ENCODE measurements at regions not wholly inside any gene's neighbourhood (a gene's known extent, or its start where the extent isn't known, plus 50 kb on each side); places are given as distances from the start of the nearest gene placed in this dataset.

DNA sequence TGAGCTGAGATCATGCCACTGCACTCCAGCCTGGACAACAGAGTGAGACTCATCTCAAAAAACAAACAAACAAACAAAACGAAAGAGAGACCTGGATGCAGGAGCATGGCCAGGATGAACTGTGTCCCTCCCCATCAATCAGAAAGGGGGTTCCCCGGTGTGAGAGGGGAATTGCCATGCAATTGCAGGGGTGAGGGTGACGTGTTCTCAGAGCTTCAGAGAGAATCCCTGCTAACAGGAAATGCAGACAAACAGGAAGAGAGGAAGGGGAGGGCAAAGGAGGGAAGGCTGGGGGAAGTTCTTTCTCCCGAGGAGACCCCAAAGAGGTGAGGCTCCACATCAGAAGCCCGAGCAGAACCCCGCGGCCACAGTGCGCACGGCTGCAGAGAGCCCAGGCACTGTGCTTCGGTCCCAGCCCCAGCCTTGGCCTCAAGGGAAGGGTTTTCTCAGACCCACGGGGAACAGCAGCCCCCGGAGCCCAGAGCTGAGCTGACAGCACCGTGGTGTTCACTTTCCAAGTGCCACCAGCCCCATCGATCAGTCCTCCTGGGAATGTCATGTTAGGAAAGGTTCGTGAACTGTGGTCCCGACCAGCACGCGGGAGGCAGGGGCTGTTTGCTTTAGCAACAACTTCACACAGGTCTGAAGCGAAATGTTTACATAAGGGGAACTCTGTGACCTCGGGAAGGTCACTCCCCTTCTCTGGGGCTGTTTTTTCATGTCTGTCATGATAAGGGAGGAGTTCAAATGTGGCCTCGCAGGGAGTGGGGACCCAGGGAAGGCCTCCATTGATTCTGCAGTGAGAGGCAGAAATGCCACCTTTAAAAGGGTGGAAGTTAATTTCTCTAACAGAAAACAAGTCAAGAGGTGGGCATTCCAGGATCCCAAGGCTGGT is 108.0 kb upstream of the ANO1 start:
- Mint-ChIP-seq H3K4me3 (no peak overlapping the region), H3K27ac (no peak overlapping the region)

GRCh38 chr11:69970785-69971535 is 107.2 kb upstream of the ANO1 start:
- Mint-ChIP-seq H3K4me3 (no peak overlapping the region), H3K27ac (no peak overlapping the region), H3K9me3 (no peaks in the 10 kb centered on the region), H3K36me3 (no peaks in the 10 kb centered on the region), H3K4me1 (peaks cover 12% of the 10 kb centered on the region), H3K27me3 (peaks cover 47% of the 10 kb centered on the region)
- no peak for ATAC-seq

More for the DNA sequence above, 108.0 kb upstream of the ANO1 start:
- no peak for ATAC-seq
- Mint-ChIP-seq H3K27me3 (peaks cover 47% of the 10 kb centered on the region), H3K9me3 (no peaks in the 10 kb centered on the region), H3K4me1 (peaks cover 12% of the 10 kb centered on the region), H3K36me3 (no peaks in the 10 kb centered on the region)

GRCh38 chr11:69971741-69972140 is 106.4 kb upstream of the ANO1 start:
- Mint-ChIP-seq H3K4me1 (peaks cover 12% of the 10 kb centered on the region), H3K36me3 (no peaks in the 10 kb centered on the region), H3K27ac (no peak overlapping the region), H3K27me3 (peaks cover 47% of the 10 kb centered on the region), H3K4me3 (no peak overlapping the region), H3K9me3 (no peaks in the 10 kb centered on the region)
- ATAC-seq: no peak

GRCh38 chr11:69972351-69972802 is 105.7 kb upstream of the ANO1 start:
- H3K27ac Mint-ChIP-seq: peak overlapping the region; percentile 69
- peaks cover 12% of the 10 kb centered on the region for H3K4me1 Mint-ChIP-seq
- peak; percentile 53 for ATAC-seq
- H3K27me3 Mint-ChIP-seq: peaks cover 47% of the 10 kb centered on the region
- H3K9me3 Mint-ChIP-seq: no peaks in the 10 kb centered on the region
- no peaks in the 10 kb centered on the region for H3K36me3 Mint-ChIP-seq
- H3K4me3 Mint-ChIP-seq: peak overlapping the region; percentile 20

GRCh38 chr11:69974528-69974927 is 103.6 kb upstream of the ANO1 start:
- Mint-ChIP-seq H3K27ac (no peak overlapping the region), H3K27me3 (peaks cover 54% of the 10 kb centered on the region), H3K4me3 (no peak overlapping the region), H3K4me1 (peaks cover 12% of the 10 kb centered on the region), H3K9me3 (no peaks in the 10 kb centered on the region), H3K36me3 (no peaks in the 10 kb centered on the region)
- no peak for ATAC-seq

- Mint-ChIP-seq H3K27me3 (peaks cover 54% of the 10 kb centered on the region), H3K9me3 (no peaks in the 10 kb centered on the region), H3K27ac (no peak overlapping the region), H3K4me1 (peaks cover 12% of the 10 kb centered on the region), H3K4me3 (no peak overlapping the region), H3K36me3 (no peaks in the 10 kb centered on the region)
- ATAC-seq: no peak
These were observed 102.3 kb upstream of the ANO1 start for GRCh38 chr11:69975822-69976221.

DNA sequence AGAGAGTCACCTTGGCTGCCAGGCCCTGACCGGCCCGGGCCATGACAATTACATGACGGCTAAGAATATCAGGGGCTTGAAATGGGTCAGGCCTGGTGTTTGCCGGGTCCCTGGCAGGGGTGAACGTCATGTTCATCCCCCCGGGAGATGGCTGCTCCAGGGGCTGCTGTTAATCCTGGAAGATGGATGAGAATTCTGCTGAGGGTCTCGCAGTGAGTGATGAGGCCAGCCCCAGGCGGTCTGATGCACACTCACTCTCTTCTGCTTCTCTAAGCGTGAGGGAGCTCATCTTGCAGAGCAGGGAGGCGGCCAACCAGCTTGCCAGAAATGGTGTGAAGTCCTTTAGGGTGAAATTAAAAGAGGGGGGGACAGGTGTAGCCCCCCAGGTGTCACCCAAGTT is 101.3 kb upstream of the ANO1 start:
- H3K27me3 Mint-ChIP-seq: peaks cover 50% of the 10 kb centered on the region
- ATAC-seq: no peak
- no peaks in the 10 kb centered on the region for H3K9me3 Mint-ChIP-seq
- no peaks in the 10 kb centered on the region for H3K36me3 Mint-ChIP-seq
- peaks cover 12% of the 10 kb centered on the region for H3K4me1 Mint-ChIP-seq
- H3K4me3 Mint-ChIP-seq: no peak overlapping the region
- no peak overlapping the region for H3K27ac Mint-ChIP-seq

GRCh38 chr11:69977951-69978350 is 100.2 kb upstream of the ANO1 start:
- Mint-ChIP-seq H3K27me3 (peaks cover 58% of the 10 kb centered on the region), H3K4me3 (no peak overlapping the region), H3K36me3 (no peaks in the 10 kb centered on the region), H3K27ac (no peak overlapping the region), H3K4me1 (peaks cover 3% of the 10 kb centered on the region), H3K9me3 (no peaks in the 10 kb centered on the region)
- no peak for ATAC-seq

GRCh38 chr11:69978841-69979614 is 99.1 kb upstream of the ANO1 start:
- Mint-ChIP-seq H3K4me3 (no peak overlapping the region), H3K9me3 (no peaks in the 10 kb centered on the region), H3K27ac (no peak overlapping the region), H3K36me3 (no peaks in the 10 kb centered on the region), H3K4me1 (no peaks in the 10 kb centered on the region), H3K27me3 (peaks cover 60% of the 10 kb centered on the region)
- ATAC-seq: no peak

- no peak for ATAC-seq
- Mint-ChIP-seq H3K27ac (no peak overlapping the region), H3K4me1 (no peaks in the 10 kb centered on the region), H3K9me3 (no peaks in the 10 kb centered on the region), H3K36me3 (no peaks in the 10 kb centered on the region), H3K27me3 (peaks cover 61% of the 10 kb centered on the region), H3K4me3 (no peak overlapping the region)
These were observed 98.5 kb upstream of the ANO1 start for GRCh38 chr11:69979632-69980031.

GRCh38 chr11:69981119-69981784 is 96.9 kb upstream of the ANO1 start:
- H3K4me1 Mint-ChIP-seq: no peaks in the 10 kb centered on the region
- no peak overlapping the region for H3K27ac Mint-ChIP-seq
- H3K36me3 Mint-ChIP-seq: no peaks in the 10 kb centered on the region
- no peaks in the 10 kb centered on the region for H3K9me3 Mint-ChIP-seq
- no peak overlapping the region for H3K4me3 Mint-ChIP-seq
- no peak for ATAC-seq
- peaks cover 69% of the 10 kb centered on the region for H3K27me3 Mint-ChIP-seq

DNA sequence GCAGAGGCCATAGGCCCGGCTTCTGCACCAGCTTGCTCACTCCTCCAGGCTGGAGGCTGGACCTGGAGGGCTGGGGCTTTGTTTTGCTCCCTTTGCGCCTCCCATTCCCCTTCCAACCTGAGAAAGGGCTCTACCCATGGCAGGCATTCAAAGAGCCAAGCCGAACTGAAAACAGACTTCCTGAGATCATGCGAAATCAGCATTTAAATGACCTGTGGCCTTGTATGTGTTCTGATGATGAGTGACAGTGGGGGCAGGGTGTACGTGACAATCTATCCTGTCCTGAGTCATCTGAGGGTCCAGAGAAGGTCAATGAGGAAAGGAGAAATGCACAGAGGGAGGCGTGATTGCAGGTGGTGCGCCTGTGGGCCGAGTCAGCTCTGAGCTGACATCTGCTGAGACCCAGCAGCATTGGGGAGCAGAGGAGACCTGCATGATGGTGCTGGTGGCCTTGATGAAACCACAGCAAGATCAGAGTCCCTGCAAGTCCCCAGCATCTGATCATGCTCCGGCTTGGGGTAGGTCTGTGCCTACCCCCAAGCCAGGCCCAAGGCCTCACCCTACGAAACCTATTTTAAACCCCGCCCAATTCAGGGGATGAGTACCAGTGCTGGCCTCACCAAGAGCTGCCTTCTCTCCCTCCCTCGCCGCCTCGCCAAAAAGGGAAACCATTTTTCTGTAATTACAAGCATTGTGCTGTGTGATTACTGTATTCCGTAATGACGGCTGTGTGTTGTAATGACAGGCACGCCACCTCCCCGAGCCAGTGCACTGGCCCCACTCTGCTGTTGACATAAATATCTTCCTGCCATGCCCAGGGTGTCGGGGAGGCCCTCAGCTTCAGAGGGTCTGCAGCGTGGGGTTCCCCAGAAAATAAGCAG is 95.2 kb upstream of the ANO1 start:
- Mint-ChIP-seq H3K27me3 (peaks cover 82% of the 10 kb centered on the region), H3K27ac (no peak overlapping the region), H3K4me3 (no peak overlapping the region), H3K4me1 (no peaks in the 10 kb centered on the region), H3K36me3 (no peaks in the 10 kb centered on the region), H3K9me3 (no peaks in the 10 kb centered on the region)
- ATAC-seq: no peak

GRCh38 chr11:69983571-69983877 is 94.6 kb upstream of the ANO1 start:
- Mint-ChIP-seq H3K36me3 (no peaks in the 10 kb centered on the region), H3K9me3 (no peaks in the 10 kb centered on the region), H3K27me3 (peaks cover 82% of the 10 kb centered on the region), H3K4me3 (no peak overlapping the region), H3K27ac (no peak overlapping the region), H3K4me1 (no peaks in the 10 kb centered on the region)
- no peak for ATAC-seq

DNA sequence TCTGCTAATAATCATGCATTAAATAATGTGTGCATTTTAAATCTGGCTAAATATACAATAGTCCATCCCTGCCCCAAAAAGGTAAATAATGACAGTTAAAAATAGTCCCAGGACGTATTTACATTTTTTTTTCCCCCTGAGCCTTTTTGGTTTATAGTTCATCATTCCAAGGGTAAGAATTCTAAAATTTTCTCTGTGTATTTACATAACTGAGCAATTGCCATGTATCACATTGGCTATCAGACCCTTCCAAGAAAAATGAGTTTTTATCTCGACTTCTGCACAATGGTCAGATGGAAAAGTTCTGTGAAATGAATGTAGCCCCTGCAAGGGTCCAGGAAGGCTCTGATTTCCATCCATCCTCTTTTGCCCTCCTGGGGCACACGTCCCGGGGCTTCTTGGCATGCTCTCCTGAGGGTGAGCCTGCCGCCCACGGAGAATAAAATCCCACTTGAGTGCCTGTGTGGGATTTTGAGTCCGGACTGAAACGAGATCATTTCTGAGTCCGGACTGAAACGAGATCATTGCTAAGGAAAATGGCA is 94.1 kb upstream of the ANO1 start:
- no peaks in the 10 kb centered on the region for H3K4me1 Mint-ChIP-seq
- no peak for ATAC-seq
- peaks cover 3% of the 10 kb centered on the region for H3K9me3 Mint-ChIP-seq
- H3K4me3 Mint-ChIP-seq: no peak overlapping the region
- H3K27me3 Mint-ChIP-seq: peaks cover 82% of the 10 kb centered on the region
- H3K27ac Mint-ChIP-seq: no peak overlapping the region
- H3K36me3 Mint-ChIP-seq: no peaks in the 10 kb centered on the region

Measured in stimulated activated memory B cell treated with anti-CD40 and anti-IgM and Interleukin-4, amounts not matched to agents 10 μg/mL and 1 μg/mL and 100 μg/mL, for 72 hours (primary cell).